HuH-7.5 (cell line): ENCODE measurements at regions not wholly inside any gene's neighbourhood (a gene's known extent, or its start where the extent isn't known, plus 50 kb on each side); places are given as distances from the start of the nearest gene placed in this dataset.

Experiments used
- DNase-seq: peaks from one replicate; pipeline ENCODE4 v3.0.0; 2011; ENCODE audit warnings: low spot score

DNA sequence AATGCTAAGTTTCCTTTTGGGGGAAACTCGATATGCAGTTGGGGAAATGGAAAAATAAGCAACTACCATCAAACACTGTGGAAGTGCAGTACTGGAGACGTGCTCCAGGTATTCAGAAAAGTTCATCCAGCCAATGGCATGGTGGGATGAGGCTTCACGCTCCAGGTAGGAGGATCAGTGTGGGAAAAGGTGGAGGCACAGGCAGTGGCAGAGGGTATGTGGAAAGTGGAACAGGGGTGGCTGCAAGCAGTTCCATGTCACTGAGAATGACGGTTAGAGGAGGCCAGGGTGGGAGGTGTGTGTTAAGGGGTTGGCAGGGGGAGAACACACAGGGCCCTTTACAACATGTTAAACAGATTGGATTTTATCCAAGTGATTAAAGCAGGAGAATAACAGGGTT is 105.1 kb upstream of the NCAM1 start:
- DNase-seq: no peak

DNA sequence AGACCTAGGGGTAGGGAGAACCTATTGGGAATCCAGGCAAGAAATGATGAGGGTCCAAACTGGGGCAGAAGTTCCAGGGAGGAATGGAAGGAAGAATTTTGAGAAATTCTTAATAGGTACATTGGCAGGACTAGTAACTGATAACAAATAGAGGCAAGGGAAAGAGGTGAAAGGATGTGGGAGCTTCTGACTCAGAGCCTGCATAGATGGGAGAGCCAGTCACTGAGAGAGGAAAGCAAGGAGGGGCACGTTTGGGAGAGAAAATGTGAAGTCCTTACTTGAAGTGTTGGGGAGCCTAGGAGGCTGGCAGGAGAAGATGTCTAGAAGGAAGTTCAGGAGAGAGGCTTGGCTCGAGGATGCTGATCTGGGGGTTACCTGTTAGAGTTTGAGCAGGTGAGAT is 104.6 kb upstream of the NCAM1 start:
- no peak for DNase-seq

DNA sequence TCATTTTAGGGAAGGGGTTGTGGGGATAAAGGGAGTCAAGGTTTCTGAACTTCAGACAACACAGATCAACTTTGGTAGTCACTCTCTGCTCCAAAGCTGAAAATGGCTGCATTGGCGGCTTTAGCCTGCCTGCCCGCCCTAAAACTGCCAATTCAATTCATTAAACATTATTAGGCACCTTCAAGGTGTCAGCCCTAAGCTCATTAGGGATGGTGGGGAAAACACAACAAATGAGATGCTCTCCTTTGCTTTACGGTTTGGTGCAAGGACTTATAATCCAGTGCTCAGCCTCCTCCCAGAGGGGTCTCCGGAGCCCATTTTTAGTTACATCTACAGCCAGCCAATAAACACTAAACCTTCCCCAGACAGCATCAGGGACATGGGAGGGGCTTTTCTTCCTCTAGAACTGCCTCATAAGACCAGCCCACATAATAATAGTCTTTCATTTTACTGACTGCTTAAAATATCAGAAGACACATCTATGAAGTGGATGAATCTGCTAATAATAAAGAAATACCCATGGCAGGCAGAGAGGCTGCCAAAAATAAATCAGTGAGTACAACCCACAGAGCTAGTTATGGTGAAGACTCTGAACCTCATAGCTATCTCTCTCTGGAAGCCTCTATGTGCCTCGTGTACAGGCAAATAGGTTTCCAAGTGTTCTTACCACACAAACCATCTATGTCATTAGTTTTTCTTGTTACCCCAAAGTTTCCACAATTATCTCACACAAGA is 102.8 kb upstream of the NCAM1 start:
- no peak for DNase-seq

DNA sequence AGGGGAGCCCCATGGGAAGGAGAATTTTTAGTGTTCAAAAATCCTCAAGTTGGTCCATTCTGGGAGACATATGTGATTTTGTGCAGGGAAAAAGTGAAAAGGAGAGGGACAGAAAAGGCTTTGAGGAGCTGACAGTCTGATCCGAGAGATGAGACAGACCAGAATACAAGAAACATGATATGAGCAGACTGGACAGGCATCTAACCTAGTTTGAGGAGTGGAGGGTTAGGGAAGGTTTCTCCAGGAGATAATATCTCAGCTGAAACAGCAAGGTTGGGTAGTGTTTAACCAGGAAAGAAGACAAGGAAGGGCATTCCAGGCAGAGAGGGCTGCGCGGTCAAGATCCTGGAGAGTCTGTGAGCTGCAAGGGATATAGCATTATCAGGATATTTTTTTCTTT is 101.4 kb upstream of the NCAM1 start:
- no peak for DNase-seq

DNA sequence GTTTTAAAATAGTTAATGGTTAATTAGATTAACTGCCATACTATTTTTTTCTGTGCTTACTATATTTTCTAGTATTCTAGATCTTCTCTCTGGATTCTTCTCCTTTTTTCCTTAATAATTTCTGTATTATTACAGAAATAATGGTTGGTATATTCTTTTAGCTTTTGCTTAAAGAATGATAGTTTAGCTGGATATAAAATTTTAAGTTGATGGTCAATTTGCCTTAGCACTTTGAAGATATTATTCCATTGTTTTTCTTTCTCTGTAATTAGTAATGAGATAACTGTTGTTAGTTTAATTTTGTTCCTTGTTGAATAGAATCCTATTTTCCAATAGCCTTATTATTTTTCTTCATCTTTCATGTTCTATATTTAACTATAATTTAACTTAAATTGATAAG is 99.9 kb upstream of the NCAM1 start:
- DNase-seq: no peak

DNA sequence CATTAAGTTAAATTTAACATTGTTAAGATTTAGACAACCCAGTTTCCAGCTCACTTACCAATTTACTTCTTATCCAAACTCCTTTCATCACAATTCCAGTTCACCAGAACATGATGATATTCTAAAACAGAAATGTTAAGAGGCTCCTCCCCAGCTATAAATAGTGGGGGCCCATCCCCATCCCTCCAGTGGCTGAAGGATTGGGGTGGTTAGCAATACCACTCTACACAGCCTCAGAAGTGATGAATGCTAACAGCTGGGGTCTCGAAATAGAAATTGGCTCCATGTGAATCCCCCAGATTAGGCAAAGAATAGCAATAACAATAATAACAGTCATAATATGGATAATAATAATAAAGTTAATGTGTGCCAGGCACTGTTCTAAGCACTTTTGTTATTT is 97.9 kb upstream of the NCAM1 start:
- DNase-seq: no peak

DNA sequence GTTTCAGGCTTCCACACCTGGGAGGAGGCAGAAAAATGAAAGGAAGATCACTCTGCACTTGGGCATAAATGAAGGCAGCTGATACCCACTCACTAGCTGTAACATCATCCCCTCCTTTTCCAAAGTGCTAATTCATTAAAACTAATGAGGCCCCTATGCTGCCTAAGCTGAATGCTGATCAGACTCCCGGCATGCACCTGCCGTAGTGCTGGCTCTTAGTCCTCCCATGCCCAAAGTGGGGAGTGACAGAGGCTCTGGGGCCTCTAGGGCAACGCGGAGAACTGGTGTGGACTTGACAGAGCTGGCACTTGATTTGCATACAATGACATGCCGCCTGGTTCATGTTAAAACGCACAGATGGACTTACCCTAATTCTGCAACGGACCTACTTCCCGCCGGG is 96.5 kb upstream of the NCAM1 start:
- no peak for DNase-seq

DNA sequence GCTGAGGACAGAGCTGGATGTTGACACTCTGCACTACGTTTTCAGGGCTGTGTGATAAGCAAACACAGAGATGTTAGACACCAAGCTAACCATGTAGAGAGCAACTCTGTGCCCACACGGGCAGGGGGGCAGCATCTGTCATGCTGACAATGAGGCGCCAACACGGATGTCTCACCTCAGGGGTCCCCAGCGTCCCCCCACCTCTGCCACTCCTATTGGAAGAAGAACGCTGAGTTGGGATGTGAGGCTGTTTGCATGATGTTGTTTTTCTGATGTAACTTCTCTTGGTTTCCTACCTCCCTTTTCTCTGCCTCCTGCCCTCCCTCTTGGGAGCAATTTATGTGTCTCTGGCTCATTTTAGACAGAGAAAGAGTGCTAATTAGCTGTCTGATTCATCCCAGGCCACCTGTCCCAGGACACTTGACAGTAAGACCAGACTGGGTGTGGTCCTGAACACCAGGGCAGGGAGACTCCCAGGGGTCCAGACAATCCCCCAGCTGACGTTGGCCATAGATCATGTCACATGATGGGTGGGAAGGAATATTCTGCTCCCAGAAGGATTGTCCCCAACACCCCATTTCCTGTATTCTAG is 89.2 kb upstream of the NCAM1 start:
- no peak for DNase-seq

DNA sequence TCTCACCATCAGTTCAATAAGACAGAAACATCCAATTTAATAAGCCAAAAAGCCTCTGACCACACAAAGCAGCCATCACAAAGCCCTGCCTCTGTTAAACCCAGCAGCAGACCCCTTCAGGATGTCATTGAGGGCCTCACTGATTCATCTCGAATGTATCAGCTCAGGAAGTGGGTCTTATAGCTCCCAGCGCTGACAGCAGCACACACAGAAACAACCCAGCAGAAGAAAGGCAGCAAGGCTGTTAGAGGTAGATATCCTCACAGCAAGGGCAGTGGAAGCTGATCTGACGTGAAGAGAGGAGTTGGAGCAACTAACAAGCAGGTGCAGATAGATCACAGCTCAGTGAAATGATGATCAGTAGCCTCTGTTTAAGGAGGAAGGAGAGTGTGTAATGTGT is 86.2 kb upstream of the NCAM1 start:
- DNase-seq: no peak

DNA sequence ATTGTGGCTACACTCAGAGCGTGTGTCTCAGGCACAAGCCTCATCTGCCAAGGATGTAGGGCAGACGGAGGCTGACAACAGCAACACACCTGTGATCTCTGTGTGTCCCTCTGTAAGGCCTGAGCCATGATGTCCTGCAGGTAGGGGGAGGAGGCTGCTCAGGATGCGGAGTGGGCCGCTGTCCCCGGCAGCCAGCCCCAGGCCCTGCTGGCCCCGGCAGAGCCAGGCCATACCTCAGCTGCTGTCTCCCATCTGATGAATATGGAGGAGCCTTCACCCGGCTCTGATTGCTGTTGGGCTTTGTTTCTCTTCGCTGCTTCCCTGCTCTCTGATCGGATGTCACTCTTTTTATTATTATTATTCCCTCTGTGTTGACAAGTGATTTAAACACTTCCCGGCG is 83.6 kb upstream of the NCAM1 start:
- no peak for DNase-seq

DNA sequence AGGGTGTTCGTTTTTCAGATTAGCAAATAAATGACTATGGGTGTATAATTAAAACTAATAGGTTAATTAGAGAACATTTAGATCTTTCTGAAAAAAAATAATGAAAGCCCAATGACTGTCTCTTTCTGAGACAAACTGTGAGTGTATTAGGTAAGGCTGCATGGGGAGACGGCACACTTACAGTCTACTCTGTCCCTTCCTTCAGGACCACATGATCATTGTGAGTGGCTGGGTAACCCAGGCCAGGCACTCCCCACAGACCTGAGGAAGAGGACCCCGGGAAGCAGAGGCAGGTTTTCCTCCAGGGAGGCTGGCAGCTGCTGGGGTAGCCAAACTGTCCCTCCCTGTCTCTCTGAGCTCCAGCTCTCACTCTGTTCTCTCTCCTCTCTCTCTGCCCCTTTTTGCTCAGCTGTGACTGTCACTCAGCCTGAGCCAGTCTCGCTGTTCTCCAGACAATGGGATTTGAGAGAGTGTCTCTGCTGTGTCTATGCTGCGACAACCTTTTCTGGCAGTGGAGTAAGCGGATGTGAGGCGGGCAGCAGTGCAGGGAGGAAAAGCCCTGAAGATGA is 83.1 kb upstream of the NCAM1 start:
- DNase-seq: no peak

DNA sequence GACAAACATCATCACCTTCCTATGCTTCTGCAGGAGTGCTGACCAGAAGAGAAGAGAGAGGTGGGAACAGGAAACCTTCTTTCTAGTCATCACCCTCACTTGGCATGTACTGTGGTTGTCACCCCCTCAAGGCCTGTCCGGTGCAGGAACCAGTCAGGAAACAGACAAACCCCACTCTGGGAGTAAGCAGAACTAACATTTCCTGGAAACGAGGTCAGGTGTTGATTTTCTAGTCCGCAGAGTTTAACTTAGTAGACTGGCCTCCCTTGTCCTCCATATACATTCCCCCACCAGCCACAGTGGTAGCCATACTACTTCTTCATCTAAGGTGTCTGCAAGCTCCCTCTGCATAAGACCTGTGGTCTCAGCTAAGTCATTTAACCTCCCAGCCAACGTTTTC is 80.7 kb upstream of the NCAM1 start:
- no peak for DNase-seq

DNA sequence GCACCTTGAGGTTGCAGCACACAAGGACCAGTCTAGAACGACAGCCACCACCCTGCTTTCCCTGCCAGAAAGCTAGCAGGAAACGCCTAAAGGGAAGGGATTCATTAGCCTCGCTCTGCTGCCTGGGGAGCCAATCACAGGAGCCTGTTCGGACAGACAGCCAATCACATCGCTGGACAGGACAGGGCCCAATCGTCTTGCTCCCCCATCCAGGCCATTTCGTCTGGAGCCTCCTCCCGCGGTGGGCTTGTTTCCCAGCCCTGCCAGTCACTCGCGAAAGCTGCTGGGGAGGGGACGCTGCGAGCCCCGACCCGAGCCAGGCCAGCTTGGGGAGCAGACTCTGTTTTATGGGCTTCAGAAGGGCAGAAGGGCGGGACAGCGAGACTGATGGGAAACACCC is 79.8 kb upstream of the NCAM1 start:
- no peak for DNase-seq

DNA sequence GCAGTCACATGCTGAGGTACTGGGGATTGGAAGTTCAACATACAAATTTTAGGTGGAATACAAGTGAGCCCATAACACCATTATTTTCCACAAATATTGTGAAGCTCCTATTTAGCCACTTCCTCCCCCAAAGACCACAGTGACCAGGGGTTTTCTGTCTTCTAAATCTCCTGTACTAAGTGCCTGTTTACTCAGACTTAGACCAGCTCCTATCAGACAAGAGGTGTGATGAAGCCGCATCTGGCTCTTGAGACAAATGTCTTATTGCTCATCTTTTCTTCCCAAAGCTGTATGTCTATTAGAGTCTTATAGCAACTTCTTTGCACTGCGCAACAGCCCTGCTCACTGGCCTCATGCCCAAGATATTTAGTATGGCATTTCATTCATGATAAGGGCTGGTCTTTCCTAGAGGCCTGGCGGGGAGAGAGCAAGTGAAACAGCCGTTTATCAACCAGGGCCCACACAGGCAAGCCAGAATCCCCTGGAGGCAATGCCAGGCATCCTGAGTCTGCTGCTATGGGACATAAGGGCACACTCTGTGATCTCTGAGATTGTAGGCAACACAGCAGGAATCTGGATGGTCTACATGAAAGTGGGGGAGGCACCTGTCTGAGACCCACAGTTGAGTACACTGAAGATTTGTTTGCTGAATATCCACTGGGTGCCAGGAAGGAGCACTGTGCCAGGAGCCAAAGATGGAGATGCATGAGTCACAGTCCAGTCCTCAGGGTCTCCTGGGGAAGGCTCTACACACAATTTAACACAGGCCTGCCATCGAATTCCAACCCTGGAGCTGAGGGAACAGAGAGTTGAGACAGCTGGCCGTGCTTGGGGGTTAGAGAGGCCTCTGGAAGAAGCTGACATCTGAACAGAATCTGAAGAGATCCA is 78.5 kb upstream of the NCAM1 start:
- no peak for DNase-seq

DNA sequence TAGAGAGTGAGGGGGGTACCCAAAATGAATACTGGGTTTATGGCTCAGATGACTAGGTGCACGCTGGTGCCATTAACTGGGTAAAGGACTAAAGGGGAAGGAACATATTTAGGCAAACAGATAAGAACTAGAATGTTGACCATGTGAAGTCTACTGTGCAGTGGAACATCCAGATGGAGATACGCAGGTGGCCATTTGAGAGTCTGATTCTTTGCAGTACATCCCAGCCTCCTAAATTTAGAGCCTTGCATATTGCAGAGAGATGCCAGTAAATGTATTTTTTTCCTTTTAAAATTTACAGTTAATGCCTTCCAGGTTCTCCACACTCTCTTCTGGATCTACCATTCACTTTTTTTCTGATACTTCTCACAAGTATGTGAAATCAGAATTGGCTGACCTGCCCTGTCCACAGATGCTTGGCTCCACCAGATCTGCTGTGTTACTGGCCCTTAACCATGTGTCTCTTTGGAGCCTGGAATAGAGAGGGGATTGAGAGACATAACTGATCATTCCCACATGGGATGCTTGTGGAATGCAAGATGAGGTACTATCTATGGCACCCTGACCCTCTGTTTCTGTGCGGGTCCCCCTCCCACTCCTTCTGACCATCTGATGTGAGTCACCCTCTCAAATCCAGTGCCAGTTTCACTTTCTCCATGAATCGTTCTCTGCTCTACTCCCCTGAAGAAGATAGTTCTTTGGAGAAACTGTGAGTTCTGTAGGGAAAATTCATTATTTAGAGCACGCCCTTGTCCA is 77.0 kb upstream of the NCAM1 start:
- no peak for DNase-seq

DNA sequence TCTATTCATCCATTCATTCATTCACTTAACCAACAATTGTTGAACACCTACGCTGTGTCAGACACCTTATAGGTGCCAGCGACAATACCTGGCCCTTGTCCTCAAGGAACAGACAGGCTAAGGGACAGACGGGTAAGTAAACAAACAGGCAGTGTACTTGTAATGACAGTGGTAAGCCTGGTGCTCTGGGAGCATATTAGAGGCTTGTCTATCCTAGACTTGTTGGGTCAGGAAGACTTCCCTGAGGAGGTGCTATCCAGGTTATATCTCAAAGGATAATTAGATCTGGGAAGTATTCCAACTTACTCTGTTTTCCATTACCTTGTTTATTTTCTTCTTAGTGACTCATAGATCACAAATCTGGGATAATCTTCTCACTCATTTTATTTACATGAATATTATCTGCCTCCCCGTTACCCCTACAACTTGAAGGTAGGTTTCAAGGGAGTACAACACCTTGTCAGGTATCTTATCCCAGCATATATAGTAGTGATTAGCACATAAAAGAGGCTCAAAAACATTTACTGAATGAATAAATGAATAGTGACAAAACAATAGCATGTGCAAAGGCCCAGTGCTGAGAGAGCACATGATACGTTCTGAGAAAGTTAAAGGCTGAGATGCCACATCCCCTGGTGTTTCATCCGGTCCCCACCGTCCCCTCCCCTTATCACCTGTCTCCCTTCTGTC is 75.3 kb upstream of the NCAM1 start:
- DNase-seq: no peak

DNA sequence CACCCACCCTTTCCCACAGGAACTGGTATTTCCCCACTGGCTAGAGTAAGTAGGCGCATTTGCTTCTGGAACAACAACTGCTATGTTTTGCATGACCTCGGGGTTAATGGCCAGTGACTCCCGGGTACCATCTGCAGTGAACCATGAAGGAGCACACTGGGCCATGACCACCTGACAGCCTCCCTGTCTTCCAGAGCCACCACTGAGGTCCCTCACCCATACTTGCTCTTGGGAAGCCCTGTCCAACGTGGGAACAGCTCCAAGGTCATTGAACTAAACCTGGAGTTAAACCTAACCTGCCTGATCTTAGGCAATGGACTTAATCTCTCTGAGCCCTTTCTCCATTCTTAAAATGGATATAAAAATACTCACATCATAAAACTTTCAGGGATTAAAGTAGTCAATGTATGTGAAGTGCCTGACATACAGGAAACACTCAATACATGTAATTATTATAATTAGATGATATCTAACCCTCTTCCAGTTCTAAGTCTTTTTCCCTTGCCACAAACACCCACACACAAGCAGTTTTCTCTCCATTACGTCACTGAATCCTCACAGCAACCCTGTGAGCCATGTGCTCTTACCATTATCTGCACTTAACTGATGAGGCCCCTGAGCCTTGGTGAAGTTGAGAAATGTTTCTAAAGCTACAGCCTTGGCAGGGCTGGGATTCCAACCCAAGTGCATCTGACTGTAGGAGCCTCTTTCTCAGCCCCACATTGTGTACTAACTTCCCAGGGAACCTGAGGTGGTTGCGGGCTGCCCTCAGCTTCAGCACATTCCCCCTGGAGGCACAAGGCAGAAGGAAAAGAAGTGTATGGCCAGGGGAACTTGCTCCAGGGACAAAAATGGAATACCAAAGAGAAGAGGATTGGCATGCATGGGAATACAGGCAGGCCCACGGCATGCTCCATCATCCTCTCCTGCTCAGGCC is 74.5 kb upstream of the NCAM1 start:
- no peak for DNase-seq

DNA sequence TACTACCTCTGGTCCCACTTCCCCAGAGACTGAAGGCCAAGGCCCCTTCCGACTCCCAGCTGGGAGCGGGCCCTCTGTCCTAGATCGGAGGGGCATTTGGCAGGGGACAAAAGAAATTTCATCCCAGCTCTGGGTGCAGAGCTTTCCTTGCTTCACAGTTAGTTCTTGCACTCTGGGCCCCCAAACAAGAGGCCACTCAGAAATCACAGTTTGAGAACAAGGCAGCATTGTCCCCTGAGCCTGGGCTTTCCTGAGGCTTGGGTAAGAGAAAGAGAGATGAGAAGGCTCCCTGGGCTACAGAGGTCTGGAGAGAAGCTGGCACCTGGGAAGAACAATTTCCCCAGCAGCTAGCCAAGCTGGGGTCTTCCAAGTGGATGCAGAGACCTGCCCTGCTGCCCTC is 71.8 kb upstream of the NCAM1 start:
- DNase-seq: no peak

DNA sequence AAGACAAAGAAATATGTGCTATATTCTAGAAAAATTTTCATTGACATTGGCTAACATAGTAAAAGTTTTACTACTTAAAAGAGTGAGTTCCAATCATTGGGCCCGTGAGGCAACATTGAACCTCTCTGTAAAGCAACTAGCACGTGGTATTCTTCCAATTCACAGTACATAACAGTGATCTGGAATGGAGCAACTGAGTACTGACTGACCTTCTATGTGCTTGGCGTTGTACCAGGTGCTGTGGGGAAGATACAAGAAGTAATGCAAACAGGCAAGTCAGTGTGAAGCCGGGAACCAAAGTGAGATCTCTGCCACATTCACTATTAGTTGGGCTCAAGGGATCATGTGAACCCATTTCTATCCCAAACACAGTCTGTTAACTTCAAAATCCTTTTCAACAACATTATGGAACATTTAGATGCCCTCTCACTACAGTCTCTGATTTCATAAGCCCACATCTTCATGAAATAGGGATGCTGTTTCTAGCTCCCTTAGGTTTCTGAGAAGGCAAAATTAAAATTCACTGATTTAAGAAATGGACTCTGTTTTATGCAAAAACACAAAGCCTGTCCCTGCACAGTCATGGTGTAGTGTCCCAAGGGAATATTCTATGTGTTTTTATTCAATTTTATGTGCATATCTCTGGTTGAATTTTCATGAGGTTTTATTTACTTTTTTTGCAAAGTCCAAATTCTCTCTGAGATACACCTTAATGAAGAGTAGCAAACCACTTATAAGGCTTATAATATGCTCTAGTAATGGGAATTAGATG is 61.8 kb upstream of the NCAM1 start:
- DNase-seq: no peak

DNA sequence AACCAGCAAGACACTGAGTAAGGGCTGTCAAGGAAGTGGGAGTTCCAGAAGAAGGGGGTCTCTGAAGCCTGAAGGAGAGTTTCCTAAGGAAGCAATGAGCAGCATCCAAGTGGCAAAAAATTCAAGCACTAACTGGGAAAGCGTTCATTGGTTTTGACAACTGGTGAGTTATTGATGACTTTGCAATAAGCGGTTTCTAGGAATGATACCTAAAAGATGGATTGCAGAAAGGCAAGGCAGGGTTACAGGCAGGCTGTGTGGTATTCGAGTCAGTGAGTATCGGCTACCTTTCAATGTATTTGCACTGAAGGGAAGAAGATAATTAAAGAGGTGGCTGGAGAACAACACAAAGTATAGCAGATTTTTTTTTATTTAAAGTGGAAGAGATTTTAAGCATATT is 59.3 kb upstream of the NCAM1 start:
- DNase-seq: no peak
